ENCODE measurements at regions not wholly inside any gene's neighbourhood (a gene's known extent, or its start where the extent isn't known, plus 50 kb on each side); places are given as distances from the start of the nearest gene placed in this dataset.

- no peak for DNase-seq
Observed at GRCh38 chr11:56932572-56933220, 56.0 kb upstream of the OR5AK2 start.

GRCh38 chr11:56923116-56923515 lies 65.6 kb upstream of the OR5AK2 start:
- no peak for DNase-seq

GRCh38 chr11:56922421-56922820 lies 66.3 kb upstream of the OR5AK2 start:
- no peak for DNase-seq

GRCh38 chr11:56917708-56918400 lies 70.9 kb upstream of the OR5AK2 start:
- no peak for DNase-seq

- DNase-seq = no peak
Observed at GRCh38 chr11:56916587-56916986, 72.1 kb upstream of the OR5AK2 start.

- DNase-seq = no peak
Observed at GRCh38 chr11:56916162-56916561, 72.6 kb upstream of the OR5AK2 start.

- DNase-seq = peak; percentile 2
Observed at GRCh38 chr11:56911312-56911711, 77.4 kb upstream of the OR5AK2 start.

- no peak for DNase-seq
Observed at GRCh38 chr11:56910785-56911184, 77.9 kb upstream of the OR5AK2 start.

- no peak for DNase-seq
Observed at GRCh38 chr11:56910046-56910773, 78.5 kb upstream of the OR5AK2 start.

GRCh38 chr11:56909563-56909962 lies 79.2 kb upstream of the OR5AK2 start:
- DNase-seq = no peak

GRCh38 chr11:56909080-56909479 lies 79.6 kb upstream of the OR5AK2 start:
- DNase-seq = no peak

- DNase-seq = no peak
Observed at GRCh38 chr11:56906683-56907148, 82.0 kb upstream of the OR5AK2 start.

- no peak for DNase-seq
Observed at GRCh38 chr11:56905936-56906335, 82.8 kb upstream of the OR5AK2 start.

GRCh38 chr11:56905442-56905841 lies 83.3 kb upstream of the OR5AK2 start:
- no peak for DNase-seq

- DNase-seq = no peak
Observed at GRCh38 chr11:56898856-56899255, 89.9 kb upstream of the OR5AK2 start.

- DNase-seq = no peak
Observed at GRCh38 chr11:56890584-56891305, 98.0 kb upstream of the OR5AK2 start.

- DNase-seq = no peak
Observed at GRCh38 chr11:56889986-56890385, 98.7 kb upstream of the OR5AK2 start.

- DNase-seq = no peak
Observed at GRCh38 chr11:56887940-56888339, 100.8 kb upstream of the OR5AK2 start.

GRCh38 chr11:56886455-56886854 lies 102.3 kb upstream of the OR5AK2 start:
- DNase-seq = no peak

GRCh38 chr11:56885854-56886253 lies 102.9 kb upstream of the OR5AK2 start:
- no peak for DNase-seq

- DNase-seq = no peak
Observed at GRCh38 chr11:56885177-56885576, 103.5 kb upstream of the OR5AK2 start.

GRCh38 chr11:56883371-56883987 lies 105.2 kb upstream of the OR5AK2 start:
- no peak for DNase-seq

All from suppressor macrophage treated with lipopolysaccharide for 4 hours (primary cell).